Mucosa of descending colon (tissue), 3 donors: ENCODE measurements at regions not wholly inside any gene's neighbourhood (a gene's known extent, or its start where the extent isn't known, plus 50 kb on each side); places are given as distances from the start of the nearest gene placed in this dataset.

Experiments used
- ATAC-seq: fragments of 200-7000 bp; cut with Tn5 transposase; one replicate; pipeline ENCODE4 v1.9.1; 2020; ENCODE audit warnings: mild to moderate bottlenecking, moderate library complexity
- DNase-seq, 3 donors: peaks; one replicate each; pipeline ENCODE4 v3.0.0-alpha.2; 2020
- H3K36me3 ChIP-seq: fragments of 200-600 bp; one replicate; pipeline ENCODE4 v1.8.0; 2021; ENCODE audit warnings: low read depth, mild to moderate bottlenecking
- H3K4me1 ChIP-seq: fragments of 200-600 bp; one replicate; pipeline ENCODE4 v1.8.0; 2021; ENCODE audit warnings: low read depth, mild to moderate bottlenecking
- H3K4me3 ChIP-seq: fragments of 200-600 bp; one replicate; pipeline ENCODE4 v1.8.0; 2021; ENCODE audit warnings: mild to moderate bottlenecking
- H3K9me3 ChIP-seq: fragments of 200-600 bp; one replicate; pipeline ENCODE4 v1.8.0; 2021; ENCODE audit warnings: mild to moderate bottlenecking
- CTCF ChIP-seq: fragments of 200-600 bp; IDR thresholded peaks from one replicate; pipeline ENCODE4 v1.8.0; 2022; ENCODE audit warnings: antibody characterized with exemption, mild to moderate bottlenecking
- intact Hi-C, 2 donors: fragments of 100-400 bp; cut with DNase I in 1 of 2; cut with micrococcal nuclease in 1 of 2; formaldehyde crosslinking; loops; one replicate each; pipeline versions ENCODE4 v1.11.0 to v1.11.1; 2022; cut with DNase I, micrococcal nuclease
- donor health status: DM: no; HTN: no; CAD: no; lungs with moderate emphysema.
- donor health status: DM: no; HTN: no; CAD: no.
- donor health status: DM: no; HTN: yes; CAD: no.

- ATAC-seq = peak; percentile 13
Measured at GRCh38 chr18:70499218-70499691, 210.4 kb downstream of the SOCS6 start.

GRCh38 chr18:70496353-70497294, 207.8 kb downstream of the SOCS6 start:
- intact Hi-C loops = no loop called here
- no peaks in the 10 kb centered on the region for H3K9me3 ChIP-seq
- no peaks in the 10 kb centered on the region for H3K4me1 ChIP-seq
- no peak for ATAC-seq
- DNase-seq = no peak
- no peak overlapping the region for H3K4me3 ChIP-seq
- H3K36me3 ChIP-seq = no peaks in the 10 kb centered on the region
- TF ChIP-seq CTCF = no peak

More at GRCh38 chr18:70499218-70499691, 210.4 kb downstream of the SOCS6 start:
- no peak for TF ChIP-seq CTCF
- intact Hi-C loops = no loop called here
- H3K4me1 ChIP-seq = no peaks in the 10 kb centered on the region
- H3K9me3 ChIP-seq = no peaks in the 10 kb centered on the region
- DNase-seq = no peak
- H3K36me3 ChIP-seq = no peaks in the 10 kb centered on the region
- H3K4me3 ChIP-seq = no peak overlapping the region

GRCh38 chr18:70494524-70494923, 205.7 kb downstream of the SOCS6 start:
- DNase-seq (no peak), ATAC-seq (no peak)
- H3K36me3 ChIP-seq = no peaks in the 10 kb centered on the region
- intact Hi-C loops = no loop called here
- no peak overlapping the region for H3K4me3 ChIP-seq
- no peaks in the 10 kb centered on the region for H3K4me1 ChIP-seq
- H3K9me3 ChIP-seq = no peaks in the 10 kb centered on the region
- no peak for TF ChIP-seq CTCF

- Histone ChIP-seq H3K36me3 (no peaks in the 10 kb centered on the region), H3K4me3 (no peak overlapping the region), H3K4me1 (no peaks in the 10 kb centered on the region), H3K9me3 (no peaks in the 10 kb centered on the region)
- ATAC-seq (no peak), DNase-seq (no peak)
- no peak for TF ChIP-seq CTCF
- intact Hi-C loops = no loop called here
Measured at GRCh38 chr18:70493461-70493860, 204.6 kb downstream of the SOCS6 start.

- Histone ChIP-seq H3K4me1 (no peaks in the 10 kb centered on the region), H3K9me3 (no peaks in the 10 kb centered on the region), H3K4me3 (no peak overlapping the region), H3K36me3 (no peaks in the 10 kb centered on the region)
- ATAC-seq (peak; percentile 84), DNase-seq (peak in 2 of 3 donors; percentile 35 to 88)
- TF ChIP-seq CTCF = peak; percentile 40
- intact Hi-C loops = no loop called here
Measured at GRCh38 chr18:70491734-70492348, 203.0 kb downstream of the SOCS6 start.
